ENCODE measurements at regions not wholly inside any gene's neighbourhood (a gene's known extent, or its start where the extent isn't known, plus 50 kb on each side); places are given as distances from the start of the nearest gene placed in this dataset.

- Histone ChIP-seq H3K9me3 (no peaks in the 10 kb centered on the region), H3K4me3 (no peak overlapping the region), H3K27me3 (replicated peaks; ENCODE audit: insufficient read depth) (no peaks in the 10 kb centered on the region), H3K27ac (no peak overlapping the region), H3K36me3 (no peaks in the 10 kb centered on the region), H3K4me1 (replicated peaks) (no peaks in the 10 kb centered on the region)
- no peak for TF ChIP-seq CTCF (IDR thresholded peaks at IDR 0.05)
- no peak for TF ChIP-seq POLR2A (IDR thresholded peaks at IDR 0.05)
- no peak for TF ChIP-seq POLR2AphosphoS5 (IDR thresholded peaks at IDR 0.05)
- DNase-seq (ENCODE audit: low spot score), result no peak
- WGBS, result 82% methylated on average over 2 of the region's 2 CpGs
- intact Hi-C loops (cut with DNase I), result no loop called here
Measured at GRCh38 chr7:38052786-38053185, 125.3 kb upstream of the STARD3NL start.

- no peak for DNase-seq (ENCODE audit: low spot score)
- no peaks in the 10 kb centered on the region for H3K4me1 ChIP-seq (replicated peaks)
- no peaks in the 10 kb centered on the region for H3K36me3 ChIP-seq
- WGBS, result 70% methylated on average over 3 of the region's 3 CpGs
- intact Hi-C loops (cut with DNase I), result no loop called here
- no peaks in the 10 kb centered on the region for H3K27me3 ChIP-seq (replicated peaks; ENCODE audit: insufficient read depth)
- TF ChIP-seq CTCF (IDR thresholded peaks at IDR 0.05) (no peak), POLR2A (IDR thresholded peaks at IDR 0.05) (no peak), POLR2AphosphoS5 (IDR thresholded peaks at IDR 0.05) (no peak)
- H3K9me3 ChIP-seq, result no peaks in the 10 kb centered on the region
- no peak overlapping the region for H3K4me3 ChIP-seq
- no peak overlapping the region for H3K27ac ChIP-seq
Measured at GRCh38 chr7:38054199-38054598, 123.8 kb upstream of the STARD3NL start.

GRCh38 chr7:38057829-38058228 lies 120.2 kb upstream of the STARD3NL start:
- TF ChIP-seq POLR2A (IDR thresholded peaks at IDR 0.05) (no peak), POLR2AphosphoS5 (IDR thresholded peaks at IDR 0.05) (no peak), CTCF (IDR thresholded peaks at IDR 0.05) (no peak)
- intact Hi-C loops (cut with DNase I), result no loop called here
- no peaks in the 10 kb centered on the region for H3K27me3 ChIP-seq (replicated peaks; ENCODE audit: insufficient read depth)
- no peak overlapping the region for H3K4me3 ChIP-seq
- no peaks in the 10 kb centered on the region for H3K4me1 ChIP-seq (replicated peaks)
- 79% methylated on average over 4 of the region's 4 CpGs for WGBS
- no peaks in the 10 kb centered on the region for H3K9me3 ChIP-seq
- DNase-seq (ENCODE audit: low spot score), result no peak
- no peak overlapping the region for H3K27ac ChIP-seq
- H3K36me3 ChIP-seq, result no peaks in the 10 kb centered on the region

GRCh38 chr7:38060116-38060515 lies 117.9 kb upstream of the STARD3NL start:
- no peaks in the 10 kb centered on the region for H3K9me3 ChIP-seq
- WGBS, result 73% methylated on average over 4 of the region's 4 CpGs
- H3K4me1 ChIP-seq (replicated peaks), result no peaks in the 10 kb centered on the region
- H3K4me3 ChIP-seq, result no peak overlapping the region
- TF ChIP-seq POLR2AphosphoS5 (IDR thresholded peaks at IDR 0.05) (no peak), POLR2A (IDR thresholded peaks at IDR 0.05) (no peak), CTCF (IDR thresholded peaks at IDR 0.05) (no peak)
- H3K36me3 ChIP-seq, result no peaks in the 10 kb centered on the region
- no peak overlapping the region for H3K27ac ChIP-seq
- H3K27me3 ChIP-seq (replicated peaks; ENCODE audit: insufficient read depth), result no peaks in the 10 kb centered on the region
- intact Hi-C loops (cut with DNase I), result no loop called here
- no peak for DNase-seq (ENCODE audit: low spot score)

GRCh38 chr7:38060637-38061036 lies 117.4 kb upstream of the STARD3NL start:
- TF ChIP-seq CTCF (IDR thresholded peaks at IDR 0.05) (no peak), POLR2AphosphoS5 (IDR thresholded peaks at IDR 0.05) (no peak), POLR2A (IDR thresholded peaks at IDR 0.05) (no peak)
- Histone ChIP-seq H3K9me3 (no peaks in the 10 kb centered on the region), H3K27me3 (replicated peaks; ENCODE audit: insufficient read depth) (no peaks in the 10 kb centered on the region), H3K4me3 (no peak overlapping the region), H3K36me3 (no peaks in the 10 kb centered on the region), H3K27ac (no peak overlapping the region), H3K4me1 (replicated peaks) (no peaks in the 10 kb centered on the region)
- DNase-seq (ENCODE audit: low spot score), result no peak
- 89% methylated on average over 1 of the region's 1 CpG for WGBS
- intact Hi-C loops (cut with DNase I), result no loop called here

Measured in prostate gland (tissue), 2 donors.